BJ (cell line): ENCODE measurements at regions not wholly inside any gene's neighbourhood (a gene's known extent, or its start where the extent isn't known, plus 50 kb on each side); places are given as distances from the start of the nearest gene placed in this dataset.

Source experiments
- CTCF ChIA-PET: fragments of 350-600 bp; formaldehyde crosslinking; extraction: SDS; loops from one replicate; lab custom pipeline; 2021; ENCODE audit warnings: antibody characterized with exemption, inconsistent platforms; lab: Yijun Ruan, JAX
- POLR2A ChIA-PET: fragments of 300-600 bp; sonication (Branson Sonifier 250); formaldehyde crosslinking; extraction: SDS; loops from one replicate; lab custom pipeline; 2021; ENCODE audit warnings: antibody characterized with exemption; lab: Charles Lee
- DNase-seq: peaks from one replicate; pipeline ENCODE4 v3.0.0-alpha.2; 2011; ENCODE audit warnings: low read depth
- H3K27me3 ChIP-seq: 2 replicates; pipeline ENCODE4 v1.6.0; 2011; ENCODE audit warnings: low read length; ENCODE audit not compliant: control insufficient read depth, insufficient read depth
- H3K36me3 ChIP-seq: 2 replicates; pipeline ENCODE4 v1.5.1; 2011; ENCODE audit warnings: low read length; ENCODE audit not compliant: control insufficient read depth, insufficient read depth
- H3K4me3 ChIP-seq: 2 replicates; pipeline ENCODE4 v1.5.1; 2011; ENCODE audit warnings: low read depth, mild to moderate bottlenecking, control low read depth, low read length
- CTCF ChIP-seq: IDR thresholded peaks from 2 replicates; pipeline ENCODE4 v1.5.1; 2011; ENCODE audit warnings: low read depth, mild to moderate bottlenecking, control low read depth, inconsistent platforms, low read length, moderate library complexity; ENCODE audit not compliant: insufficient read depth

GRCh38 chr12:33251548-33251947 is 188.1 kb downstream of the SYT10 start:
- ChIA-PET POLR2A (no interaction called here), CTCF (no interaction called here)
- Histone ChIP-seq H3K27me3 (no peaks in the 10 kb centered on the region), H3K4me3 (no peak overlapping the region), H3K36me3 (no peaks in the 10 kb centered on the region)
- DNase-seq: no peak
- no peak for TF ChIP-seq CTCF

GRCh38 chr12:33248364-33248763 is 191.3 kb downstream of the SYT10 start:
- H3K36me3 ChIP-seq: no peaks in the 10 kb centered on the region
- no peaks in the 10 kb centered on the region for H3K27me3 ChIP-seq
- DNase-seq: no peak
- ChIA-PET POLR2A (no interaction called here), CTCF (no interaction called here)
- no peak for TF ChIP-seq CTCF
- H3K4me3 ChIP-seq: no peak overlapping the region

GRCh38 chr12:33247625-33248024 is 192.0 kb downstream of the SYT10 start:
- POLR2A ChIA-PET: no interaction called here

GRCh38 chr12:33245434-33245833 is 194.2 kb downstream of the SYT10 start:
- no peaks in the 10 kb centered on the region for H3K36me3 ChIP-seq
- POLR2A ChIA-PET: no interaction called here
- CTCF ChIA-PET: no interaction called here
- DNase-seq: no peak
- no peaks in the 10 kb centered on the region for H3K27me3 ChIP-seq
- TF ChIP-seq CTCF: no peak
- no peak overlapping the region for H3K4me3 ChIP-seq

More at GRCh38 chr12:33247625-33248024, 192.0 kb downstream of the SYT10 start:
- DNase-seq: no peak
- Histone ChIP-seq H3K36me3 (no peaks in the 10 kb centered on the region), H3K27me3 (no peaks in the 10 kb centered on the region), H3K4me3 (no peak overlapping the region)
- TF ChIP-seq CTCF: no peak
- CTCF ChIA-PET: no interaction called here

GRCh38 chr12:33226671-33227070 is 212.9 kb downstream of the SYT10 start:
- no peaks in the 10 kb centered on the region for H3K27me3 ChIP-seq
- CTCF ChIA-PET: no interaction called here
- TF ChIP-seq CTCF: no peak

More at GRCh38 chr12:33226671-33227070, 212.9 kb downstream of the SYT10 start:
- DNase-seq: no peak
- H3K4me3 ChIP-seq: no peak overlapping the region
- no peaks in the 10 kb centered on the region for H3K36me3 ChIP-seq
- POLR2A ChIA-PET: no interaction called here
